Medulla oblongata (tissue), 1 donor: ENCODE measurements at regions not wholly inside any gene's neighbourhood (a gene's known extent, or its start where the extent isn't known, plus 50 kb on each side); places are given as distances from the start of the nearest gene placed in this dataset.

Experiments used
- DNase-seq: peaks from one replicate; pipeline ENCODE4 v3.0.0-alpha.2; 2015; ENCODE audit errors: extremely low spot score

DNA sequence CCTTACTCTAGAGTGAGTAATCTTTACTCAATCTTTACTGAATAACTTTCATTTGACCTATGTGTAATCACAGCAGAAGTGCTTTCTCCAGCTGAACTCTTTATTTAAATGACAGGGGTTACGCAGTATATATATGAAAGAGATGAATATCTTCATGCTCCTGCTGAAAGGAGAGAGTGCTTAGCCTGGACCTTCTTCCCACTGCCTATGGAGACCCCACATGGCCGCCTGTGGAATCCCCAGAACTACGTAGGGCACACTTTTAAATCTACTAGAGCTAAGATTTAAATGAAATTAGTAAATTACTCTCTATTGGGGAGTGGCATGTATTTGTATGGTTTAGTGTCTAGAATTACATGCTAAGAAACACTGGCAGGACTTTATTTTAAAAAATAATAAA lies 391.2 kb downstream of the ANKRD50 start:
- no peak for DNase-seq

DNA sequence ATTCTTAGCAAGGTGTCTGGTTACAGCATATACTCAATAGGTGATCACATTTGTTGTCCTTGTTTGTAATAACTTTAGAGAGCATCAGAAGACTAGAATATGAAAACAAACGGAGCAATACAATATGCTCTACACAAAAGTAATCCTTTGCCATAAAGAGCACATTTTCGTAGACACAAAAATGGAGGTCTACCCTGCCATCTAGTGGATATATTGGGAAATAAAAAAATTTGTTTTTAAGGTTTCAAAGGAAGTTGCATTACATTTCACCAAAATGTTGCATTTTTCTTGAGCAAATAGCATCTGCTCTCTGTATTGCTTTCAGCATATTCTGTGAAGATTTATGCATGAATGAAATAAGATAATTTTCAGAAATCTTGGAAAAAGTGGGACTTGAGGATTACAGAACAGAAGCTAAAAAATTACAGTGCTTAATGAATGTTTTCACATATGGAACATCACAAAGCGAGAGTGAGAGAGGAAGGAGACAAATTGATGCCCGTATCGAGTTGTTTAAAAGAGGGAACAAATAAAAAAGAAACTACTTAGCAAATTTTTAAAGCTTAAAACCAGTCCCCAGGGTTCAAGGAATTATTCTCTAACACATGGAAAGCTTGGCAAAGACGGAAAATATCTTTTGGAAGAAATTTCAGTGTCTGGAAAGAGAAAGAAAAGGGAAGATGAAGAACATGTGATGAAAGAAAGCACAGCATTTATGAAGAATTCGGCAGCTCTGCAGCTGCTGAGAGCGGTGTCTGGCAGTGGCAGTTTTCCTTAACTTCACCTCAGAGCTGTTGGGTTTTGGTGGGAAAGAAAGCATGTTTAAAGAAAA lies 390.1 kb downstream of the ANKRD50 start:
- peak; percentile 30 for DNase-seq

DNA sequence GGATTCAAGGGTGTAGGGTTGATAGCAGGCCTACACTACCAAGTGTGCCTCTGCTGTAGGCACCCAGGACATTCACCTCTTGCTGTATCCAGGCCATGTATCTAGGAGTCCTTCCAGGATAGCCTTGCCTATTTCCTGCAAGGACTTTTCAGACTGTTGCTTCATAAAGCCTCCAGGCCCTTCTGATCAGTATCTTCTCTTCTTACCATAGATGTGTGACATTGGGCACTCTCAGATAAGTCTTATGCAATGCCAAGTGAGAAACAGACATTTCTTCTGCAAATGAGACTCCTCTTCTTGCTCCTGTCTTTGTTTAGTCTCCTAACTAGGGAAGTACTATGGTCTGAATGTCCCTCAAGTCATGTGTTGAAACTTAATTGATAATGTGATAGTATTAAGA lies 386.8 kb downstream of the ANKRD50 start:
- no peak for DNase-seq

DNA sequence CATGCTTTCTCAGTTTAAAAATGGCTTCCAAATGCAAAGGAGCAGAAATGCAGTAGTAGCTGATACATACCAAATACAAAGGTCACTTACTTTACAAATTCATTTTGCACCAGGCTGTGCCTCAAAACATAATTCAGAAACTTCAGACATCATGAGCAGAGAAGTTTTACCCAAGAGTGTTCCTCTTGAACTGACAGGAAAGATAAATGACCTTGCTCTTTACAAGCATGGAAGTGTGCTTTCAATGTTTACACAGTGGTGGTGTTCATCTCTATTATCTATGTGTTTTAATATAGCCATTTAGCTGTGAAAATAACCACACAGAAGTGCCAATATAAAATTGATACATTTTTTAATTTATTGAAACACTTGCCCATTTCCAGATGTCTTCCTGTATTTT lies 383.4 kb downstream of the ANKRD50 start:
- no peak for DNase-seq

DNA sequence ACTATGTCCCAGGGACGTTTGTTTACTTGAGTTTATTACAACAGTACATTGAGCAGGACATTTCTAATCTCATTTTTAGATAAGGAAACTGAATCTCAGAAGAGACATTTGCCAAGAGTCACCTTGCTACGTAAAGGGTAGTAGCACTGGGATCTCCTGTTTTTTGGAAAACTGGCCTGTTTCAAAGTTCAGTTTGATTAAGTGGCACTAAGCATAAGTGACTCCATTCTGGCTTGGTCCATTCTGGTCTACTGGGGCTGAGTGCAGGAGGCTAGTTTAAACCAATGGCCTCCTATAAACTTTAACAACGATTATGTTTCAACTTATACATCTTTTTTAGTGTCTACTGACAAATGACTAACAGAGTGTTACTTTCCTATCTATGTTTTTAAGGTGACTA lies 382.5 kb downstream of the ANKRD50 start:
- no peak for DNase-seq

DNA sequence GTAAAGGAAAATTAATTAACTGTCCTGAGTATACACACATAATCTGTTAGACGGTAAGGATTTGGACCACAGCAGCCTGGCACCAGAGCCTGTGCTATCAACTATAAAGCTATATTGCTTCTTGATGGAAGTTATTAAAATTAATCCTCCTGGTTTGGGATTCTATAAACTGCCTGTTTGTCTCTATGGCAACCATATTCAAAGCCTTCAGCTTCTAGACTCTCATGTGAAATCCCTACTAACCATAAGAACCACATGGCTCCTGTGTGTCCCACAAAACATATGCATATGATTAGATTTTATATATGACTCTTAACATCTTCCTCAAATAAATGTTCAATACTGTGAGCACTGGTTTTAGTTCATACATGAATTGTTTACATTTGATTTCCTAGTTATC lies 380.8 kb downstream of the ANKRD50 start:
- DNase-seq, result no peak

DNA sequence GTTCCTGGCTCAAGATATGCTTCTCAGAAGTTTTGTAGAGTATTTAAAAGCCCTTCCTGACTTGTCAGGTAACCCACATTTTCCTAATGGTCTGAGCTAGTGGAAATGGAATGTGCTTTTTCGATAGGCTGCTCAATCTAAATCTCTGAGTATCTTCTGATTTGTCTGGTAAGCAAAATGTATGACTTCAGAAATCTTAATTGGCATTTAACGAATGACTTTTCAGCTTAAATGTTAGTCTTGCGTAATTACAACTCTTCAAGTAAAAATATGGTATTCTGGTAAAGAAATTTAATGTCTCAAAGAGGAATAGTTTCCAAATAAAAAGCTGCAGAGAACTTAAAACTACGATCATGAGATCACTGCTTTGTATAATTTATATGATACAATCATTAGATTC lies 379.1 kb downstream of the ANKRD50 start:
- DNase-seq, result no peak

DNA sequence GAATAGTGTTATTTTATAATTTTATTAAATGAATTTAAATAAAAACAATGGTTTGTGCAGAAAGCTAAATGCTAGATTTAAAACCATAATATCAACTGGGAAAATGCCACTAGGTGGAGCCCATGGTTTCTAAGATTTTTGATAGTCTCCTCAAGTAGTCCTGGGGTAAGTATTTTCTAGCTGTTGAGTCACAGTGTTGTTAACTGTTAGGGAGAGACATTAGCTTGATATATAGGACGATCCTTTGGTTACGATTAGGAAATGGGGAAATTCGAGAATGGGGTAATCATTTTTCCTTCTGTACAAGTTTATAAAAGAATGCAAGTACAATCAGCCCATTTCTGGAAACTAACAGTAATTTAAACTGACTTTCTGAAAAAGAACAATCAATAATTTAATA lies 378.4 kb downstream of the ANKRD50 start:
- peak; percentile 70 for DNase-seq

DNA sequence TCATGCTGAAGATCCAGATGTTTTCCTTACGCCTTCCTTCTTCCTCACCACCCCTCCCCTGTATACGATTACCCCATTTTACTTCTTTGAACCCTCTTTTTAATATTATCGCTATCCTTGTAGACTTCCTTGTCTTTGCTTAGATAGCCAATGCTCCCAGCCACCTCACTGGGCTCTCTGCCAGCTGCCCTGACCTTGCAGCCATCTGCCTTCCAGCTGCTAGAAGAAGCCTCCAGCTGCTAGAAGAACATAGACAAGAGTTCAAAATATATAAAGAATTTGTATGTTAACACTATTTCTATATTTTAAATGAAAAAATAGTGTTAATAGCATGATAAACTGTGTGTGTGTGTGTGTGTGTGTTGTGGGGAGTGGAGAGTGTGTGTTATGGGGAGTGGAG lies 374.7 kb downstream of the ANKRD50 start:
- no peak for DNase-seq

DNA sequence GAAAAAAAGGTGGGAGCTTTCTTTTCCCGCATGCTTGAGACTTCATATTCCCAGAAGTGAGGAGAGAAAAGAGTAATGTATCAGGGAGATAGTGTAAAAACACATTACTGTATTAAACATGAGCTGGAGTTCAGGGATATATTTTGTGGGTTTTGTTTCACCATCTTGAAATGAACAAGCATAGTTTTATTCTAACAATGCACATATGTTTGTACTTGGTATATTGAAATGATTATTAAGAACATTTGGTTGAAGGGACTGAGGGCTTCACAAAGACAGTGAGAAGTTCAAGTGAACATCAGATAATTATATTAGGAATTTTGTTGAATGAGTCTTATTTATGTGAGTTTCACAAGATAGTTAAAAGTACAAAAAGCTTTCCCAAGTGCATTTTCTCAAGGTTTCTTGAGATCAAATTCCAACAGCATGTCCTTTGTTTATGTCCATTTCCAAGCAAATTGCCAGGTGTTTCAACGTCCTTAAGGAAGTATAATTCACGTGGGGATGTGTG lies 368.8 kb downstream of the ANKRD50 start:
- no peak for DNase-seq

DNA sequence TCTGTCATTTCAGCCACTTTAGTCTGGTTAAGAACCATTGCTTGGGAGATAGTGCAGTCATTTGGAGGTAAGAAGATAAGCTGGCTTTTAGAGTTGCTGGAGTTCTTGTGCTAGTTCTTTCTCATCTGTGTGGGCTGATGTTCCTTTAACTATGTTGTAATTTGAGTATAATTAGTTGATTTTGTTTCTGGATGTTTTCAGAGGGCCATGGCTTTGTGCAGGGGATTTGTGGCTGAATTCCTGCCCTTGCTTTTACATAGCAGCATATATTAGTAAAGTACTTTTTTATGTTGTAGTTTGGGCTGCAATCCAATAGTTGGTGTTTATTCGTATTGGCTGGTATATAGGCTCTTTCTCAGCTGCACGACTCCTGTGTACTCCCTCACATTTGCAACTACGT lies 339.6 kb downstream of the ANKRD50 start:
- DNase-seq, result no peak

DNA sequence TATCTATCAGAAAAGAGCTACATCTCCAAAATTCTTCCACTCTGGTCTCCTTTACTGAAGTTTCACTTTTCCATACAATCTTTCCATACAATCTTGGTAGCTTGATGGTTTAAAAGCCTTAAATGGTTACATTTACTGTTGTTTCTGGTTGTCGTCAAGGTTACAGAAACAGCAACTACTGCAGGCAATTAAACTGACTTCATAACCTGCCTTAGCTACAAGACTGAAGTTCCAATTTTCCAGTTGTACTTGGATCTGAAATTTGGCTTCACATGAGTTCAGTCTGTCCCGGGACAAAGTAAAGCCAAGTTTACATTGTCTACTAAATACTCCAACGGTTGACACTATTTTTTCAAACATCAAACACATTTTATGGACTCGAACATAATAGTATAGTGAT lies 326.4 kb downstream of the ANKRD50 start:
- DNase-seq, result no peak

DNA sequence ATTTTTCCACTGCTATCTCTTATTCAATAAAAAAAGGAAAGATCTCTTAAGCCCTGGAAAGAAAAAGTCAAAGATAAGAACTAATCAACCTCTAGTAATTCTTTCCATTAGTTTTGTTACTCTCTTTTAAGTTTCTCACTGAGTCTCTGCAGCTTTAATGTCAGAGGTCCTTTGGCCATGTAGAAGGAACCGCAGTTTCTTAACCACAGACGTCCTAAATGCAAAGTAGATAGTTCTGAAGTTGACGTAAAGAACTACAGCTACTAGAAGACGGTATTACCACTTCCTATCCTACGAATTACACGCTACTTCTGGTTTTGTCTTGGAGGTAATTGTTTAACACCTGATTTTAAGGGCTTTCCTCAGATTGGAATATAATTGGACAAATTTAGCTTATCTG lies 325.9 kb downstream of the ANKRD50 start:
- DNase-seq, result no peak

DNA sequence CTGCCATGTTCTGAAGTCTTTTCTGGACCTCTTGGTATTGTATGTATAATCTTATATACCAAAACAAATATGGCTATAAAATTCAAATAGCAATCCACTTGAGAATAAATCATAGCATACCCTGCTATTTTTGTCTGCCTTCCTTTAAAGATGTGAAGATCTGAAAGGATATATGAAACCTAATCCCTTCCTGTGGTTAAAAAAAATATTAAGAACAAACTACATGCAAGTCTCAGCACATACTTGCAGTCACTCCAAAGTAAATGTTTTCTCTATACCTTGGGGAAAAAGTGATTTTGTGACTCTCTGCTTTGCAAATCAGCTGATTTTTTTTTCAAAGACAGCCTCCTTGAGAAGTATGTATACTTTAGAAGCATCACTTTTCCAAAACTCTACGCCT lies 322.9 kb downstream of the ANKRD50 start:
- DNase-seq, result no peak

DNA sequence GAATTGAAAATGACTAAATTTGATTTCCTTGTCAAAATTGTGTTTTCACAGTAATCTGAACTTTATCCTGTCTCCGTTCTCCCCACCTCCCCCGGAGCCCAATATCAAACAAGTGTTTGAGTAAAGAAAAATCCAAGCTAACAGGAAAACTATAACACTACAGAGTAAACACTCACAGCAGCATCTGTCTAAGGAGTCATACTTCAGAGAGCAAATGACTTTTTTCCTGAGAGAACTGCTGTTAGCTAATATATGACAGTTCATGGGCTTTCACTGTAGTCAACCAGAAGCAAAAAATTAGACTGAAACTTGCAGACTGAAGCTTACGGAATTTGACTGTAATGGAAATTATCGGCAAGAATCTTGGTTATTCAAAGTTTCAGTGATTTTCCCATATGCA lies 321.7 kb downstream of the ANKRD50 start:
- no peak for DNase-seq

DNA sequence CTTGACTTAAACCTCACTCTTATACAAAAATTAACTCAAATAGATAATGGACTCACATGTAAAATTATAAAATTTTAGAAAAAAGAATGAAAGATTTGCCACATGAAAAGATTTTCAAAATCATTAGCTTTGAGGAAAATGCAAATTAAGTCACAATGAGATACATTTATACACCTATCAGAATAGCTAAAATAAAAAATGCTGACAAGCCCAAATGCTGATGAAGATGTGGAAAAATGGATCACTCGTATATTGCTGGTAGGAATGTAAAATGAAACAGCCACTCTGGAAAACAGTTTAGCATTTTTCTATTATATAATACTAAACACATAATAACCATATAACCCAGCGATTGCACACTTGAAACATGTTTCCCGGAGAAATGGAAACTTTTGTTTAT lies 316.2 kb downstream of the ANKRD50 start:
- no peak for DNase-seq

DNA sequence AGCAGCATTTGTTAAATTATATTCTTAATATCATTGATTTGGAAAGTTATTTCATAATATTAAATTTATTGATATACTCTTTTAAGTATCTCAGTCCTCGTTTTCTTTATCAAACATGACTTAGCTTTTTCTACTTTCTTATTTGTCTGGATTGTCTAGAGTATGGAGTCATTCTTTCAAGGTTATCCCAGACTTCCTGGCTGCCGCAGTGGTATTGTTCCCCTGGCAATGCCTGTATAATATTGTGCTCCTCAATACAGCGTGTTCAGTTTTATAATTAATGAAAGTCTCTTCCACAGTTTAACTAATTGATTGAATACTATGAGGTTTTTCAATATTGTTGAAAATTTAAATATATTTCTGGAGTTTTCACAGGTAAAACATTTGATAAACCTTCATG lies 310.9 kb downstream of the ANKRD50 start:
- no peak for DNase-seq

DNA sequence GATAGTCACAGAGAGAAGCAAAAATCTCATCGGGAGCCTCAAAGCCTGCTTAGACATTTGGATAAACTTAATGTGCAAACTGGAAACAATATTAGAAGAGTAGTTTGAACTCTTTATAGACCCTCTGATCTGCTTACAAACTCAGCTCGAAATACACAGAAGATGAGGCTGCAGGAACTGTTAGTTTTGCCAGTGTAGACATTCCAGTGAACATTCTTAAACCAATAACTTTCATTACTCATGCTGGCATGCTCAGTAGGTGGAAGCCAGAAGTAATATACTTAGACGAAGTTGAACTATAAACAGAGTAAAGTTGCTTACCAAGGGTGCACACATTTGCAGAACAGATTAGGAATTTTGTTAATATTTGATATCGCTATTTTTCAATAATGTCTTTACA lies 303.5 kb downstream of the ANKRD50 start:
- no peak for DNase-seq

DNA sequence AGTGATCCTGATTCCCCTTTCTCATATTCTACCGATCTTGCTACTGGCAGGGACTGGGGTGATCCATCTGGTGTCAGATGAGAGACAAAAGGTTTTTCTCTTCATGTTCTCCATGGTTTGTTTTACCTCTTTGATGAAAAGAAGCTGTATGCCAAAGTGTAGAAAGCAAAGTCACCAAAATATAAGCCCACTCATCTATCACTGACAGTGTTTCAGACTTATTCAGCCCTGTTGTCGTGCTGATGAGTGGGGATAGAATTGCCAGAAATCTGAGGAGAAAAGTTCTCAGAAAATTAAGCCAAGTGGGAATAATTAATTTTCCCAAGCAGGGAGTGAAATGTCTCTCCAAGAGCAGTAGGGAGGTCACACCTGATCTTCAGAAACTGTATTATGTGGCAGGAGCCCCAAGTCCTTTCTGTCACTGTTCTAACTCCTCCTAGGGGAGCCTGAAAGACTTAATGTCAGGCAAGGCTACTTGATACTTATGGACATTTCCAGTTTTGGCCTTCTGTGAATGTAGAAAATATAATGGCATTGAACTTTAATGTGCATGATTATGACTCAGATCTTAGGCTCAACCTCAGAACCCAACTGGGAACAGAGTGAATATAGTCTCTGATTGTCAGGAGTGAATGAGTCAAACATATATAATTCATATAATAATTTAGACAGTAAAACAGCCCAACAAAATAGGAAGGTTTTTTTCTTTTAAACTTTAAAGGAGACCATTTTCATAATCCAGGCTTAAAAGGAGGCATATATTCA lies 298.1 kb downstream of the ANKRD50 start:
- no peak for DNase-seq

DNA sequence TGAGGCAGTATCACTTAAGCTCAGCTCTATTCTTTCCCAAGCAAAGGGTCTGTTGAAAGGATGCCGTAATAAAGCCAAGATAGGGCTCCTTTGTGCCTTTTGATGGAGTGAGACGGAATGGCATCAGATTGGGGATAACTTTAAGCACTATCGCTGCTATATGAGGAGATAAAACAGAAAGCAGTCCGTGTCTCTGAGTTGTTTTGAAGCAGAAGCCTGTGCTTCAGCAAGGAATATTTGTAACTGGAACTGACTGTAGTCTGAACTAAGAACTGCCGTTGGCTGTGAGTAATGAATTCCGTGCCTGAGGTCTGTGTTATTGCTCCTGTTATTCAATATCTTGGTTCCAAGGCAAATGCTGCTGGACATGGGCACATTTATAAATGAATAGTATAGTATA lies 297.4 kb downstream of the ANKRD50 start:
- no peak for DNase-seq

DNA sequence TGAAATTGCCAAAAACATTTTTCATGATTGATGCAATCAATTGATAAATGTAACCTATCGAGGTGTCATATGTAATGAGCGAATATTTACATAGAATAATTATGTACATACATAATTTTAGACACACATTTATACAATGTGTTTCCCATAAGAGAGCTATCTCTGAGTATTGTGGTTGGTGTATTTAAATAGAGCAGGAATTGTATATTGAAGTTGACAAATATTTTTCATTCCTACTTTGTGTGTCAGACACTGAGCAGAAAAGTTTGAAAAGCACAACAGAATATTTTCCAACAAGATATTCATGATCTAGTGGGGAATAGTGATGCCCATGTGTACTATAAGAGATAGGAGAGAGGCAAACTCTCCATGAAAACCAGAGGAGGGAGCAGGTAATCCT lies 295.2 kb downstream of the ANKRD50 start:
- DNase-seq, result no peak

DNA sequence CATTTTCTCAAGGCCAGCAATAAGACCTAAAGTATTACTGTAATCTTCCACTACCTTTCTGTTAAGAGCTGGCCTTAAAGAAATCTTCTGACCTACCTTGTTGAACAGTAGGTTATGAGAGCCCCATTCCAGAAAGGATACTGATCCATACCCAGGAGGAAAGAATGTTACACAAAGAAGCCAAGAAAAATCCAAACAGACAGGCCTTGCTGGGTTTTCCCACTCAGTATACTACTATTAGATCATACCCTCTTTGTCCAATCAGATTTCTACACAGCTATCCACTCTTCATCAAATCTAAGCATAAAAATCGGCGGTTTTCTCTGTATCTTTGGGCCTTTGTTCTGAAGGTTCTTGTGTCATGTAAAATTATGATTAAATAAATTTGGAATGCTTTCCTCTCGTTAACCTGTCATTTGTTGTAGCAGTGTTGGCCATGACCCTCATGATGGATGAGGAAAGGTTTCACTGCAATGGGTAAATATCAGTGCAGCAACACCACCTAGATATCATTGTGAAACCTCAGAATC lies 292.3 kb downstream of the ANKRD50 start:
- DNase-seq, result no peak

DNA sequence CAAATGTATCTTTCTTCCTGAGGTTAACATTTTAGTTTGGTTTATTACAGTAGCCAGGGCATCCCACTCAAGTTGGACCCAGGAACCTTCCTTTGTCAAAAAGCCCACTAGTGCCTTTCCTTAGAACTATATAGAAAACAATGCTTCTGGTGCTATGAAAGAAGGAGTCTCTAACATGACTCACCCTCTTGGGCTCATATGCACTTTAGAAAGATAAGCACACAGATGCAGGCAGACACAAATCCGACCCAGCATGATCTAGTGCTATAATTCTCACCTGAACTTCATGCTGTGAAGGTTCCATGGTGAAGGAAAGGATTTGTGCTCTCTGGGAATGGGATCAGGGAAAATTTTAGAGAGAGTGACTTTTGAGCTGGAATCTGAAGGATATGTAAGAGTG lies 289.4 kb downstream of the ANKRD50 start:
- no peak for DNase-seq
